Stimulated activated CD4-positive, alpha-beta T cell treated with anti-CD3 and anti-CD28 coated beads, Interleukin-1b, Interleukin-23, amount 100 ng/mL, for 48 hours (primary cell): ENCODE measurements at regions not wholly inside any gene's neighbourhood (a gene's known extent, or its start where the extent isn't known, plus 50 kb on each side); places are given as distances from the start of the nearest gene placed in this dataset.

ENCODE experiments used
- DNase-seq: peaks from one replicate; pipeline ENCODE4 v3.0.0-alpha.2; 2020

DNA sequence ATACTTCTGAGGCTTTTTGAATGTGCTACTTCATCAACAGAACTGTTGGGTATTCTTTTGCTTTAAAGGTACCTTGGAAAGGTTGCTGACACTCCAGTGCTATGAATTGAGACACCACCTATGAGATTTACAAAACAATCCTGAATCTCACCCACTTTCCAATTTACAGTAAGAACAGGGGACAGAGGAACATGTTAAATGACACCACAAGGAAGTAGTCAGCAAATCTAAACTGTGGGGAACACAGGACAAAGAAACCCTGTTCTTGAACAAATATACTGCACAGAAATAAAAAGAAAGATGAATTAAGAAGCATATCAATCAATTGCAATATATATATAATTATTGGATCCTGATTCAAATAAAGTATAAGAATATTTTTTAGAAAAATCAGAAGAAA is 216.7 kb upstream of the ARID1B start:
- no peak for DNase-seq

DNA sequence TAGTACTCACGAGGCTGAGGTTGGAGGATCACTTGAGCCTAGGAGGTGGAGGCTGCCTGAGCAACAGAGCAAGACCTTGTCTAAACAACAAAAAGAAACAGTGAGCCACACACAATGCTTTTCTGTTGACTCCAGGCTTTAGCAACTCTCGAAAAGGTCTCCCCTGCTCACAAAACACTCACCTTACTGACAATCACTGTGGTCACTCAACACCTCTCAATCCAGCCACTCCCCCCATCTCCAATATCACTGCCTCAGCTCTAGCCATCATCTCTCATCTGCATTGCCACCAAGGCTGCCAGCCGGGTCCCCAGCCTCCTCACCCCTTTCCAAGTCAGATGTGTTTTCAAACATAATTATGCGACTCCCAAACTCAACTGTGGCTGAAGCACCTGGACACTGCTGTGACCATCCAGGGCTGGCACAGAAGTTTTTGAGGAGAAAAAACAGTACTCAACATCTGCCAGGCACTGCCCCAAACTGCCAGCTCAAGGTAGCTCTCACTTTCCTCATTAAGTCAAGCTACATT is 218.0 kb upstream of the ARID1B start:
- no peak for DNase-seq

- no peak for DNase-seq
These were observed 219.3 kb upstream of the ARID1B start for GRCh38 chr6:156557911-156558259.

GRCh38 chr6:156557251-156557910 is 219.8 kb upstream of the ARID1B start:
- DNase-seq: no peak

DNA sequence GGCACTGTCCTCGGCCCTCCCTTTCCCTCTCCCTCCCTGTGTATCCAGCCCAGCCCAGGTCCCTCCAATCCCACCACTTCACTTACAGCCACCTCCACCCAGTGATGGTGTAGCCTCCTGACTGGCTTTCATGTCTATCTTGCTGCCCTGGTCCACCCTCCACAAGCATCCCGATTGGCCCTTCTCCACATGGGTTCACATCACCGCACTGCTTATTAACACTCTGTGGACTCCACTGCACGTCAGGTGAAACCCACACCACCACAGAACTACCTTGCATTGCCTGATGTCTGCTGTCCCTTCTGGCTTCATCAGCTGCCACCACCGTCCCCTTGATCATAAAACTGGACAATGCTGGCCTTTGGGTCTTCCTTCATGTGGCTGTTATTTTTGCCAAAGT is 220.4 kb upstream of the ARID1B start:
- no peak for DNase-seq

- no peak for DNase-seq
These were observed 222.1 kb upstream of the ARID1B start for GRCh38 chr6:156555116-156555515.

- DNase-seq: no peak
These were observed 223.0 kb upstream of the ARID1B start for GRCh38 chr6:156554160-156554559.

GRCh38 chr6:156552849-156553248 is 224.3 kb upstream of the ARID1B start:
- DNase-seq: no peak

- no peak for DNase-seq
These were observed 226.2 kb upstream of the ARID1B start for GRCh38 chr6:156550949-156551348.

- no peak for DNase-seq
These were observed 231.2 kb upstream of the ARID1B start for GRCh38 chr6:156545931-156546330.

- no peak for DNase-seq
These were observed 232.2 kb upstream of the ARID1B start for GRCh38 chr6:156545021-156545420.

DNA sequence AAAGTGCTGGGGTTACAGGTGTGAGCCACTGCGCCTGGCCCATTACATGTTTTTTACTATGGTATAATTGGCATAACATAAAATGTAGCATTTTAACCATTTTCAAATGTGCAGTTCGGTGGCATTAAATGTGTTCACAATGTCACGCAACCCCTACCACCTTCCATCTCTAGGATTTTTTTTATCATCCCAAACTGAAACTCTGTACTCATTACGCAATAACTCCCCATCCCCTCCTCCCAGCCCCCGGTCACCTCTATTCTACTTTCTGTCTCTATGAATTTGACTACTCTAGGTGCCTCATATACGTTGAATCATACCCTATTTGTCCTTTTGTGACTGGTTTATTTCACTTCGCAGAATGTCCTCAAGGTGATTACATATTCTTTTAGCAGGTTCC is 233.1 kb upstream of the ARID1B start:
- no peak for DNase-seq

DNA sequence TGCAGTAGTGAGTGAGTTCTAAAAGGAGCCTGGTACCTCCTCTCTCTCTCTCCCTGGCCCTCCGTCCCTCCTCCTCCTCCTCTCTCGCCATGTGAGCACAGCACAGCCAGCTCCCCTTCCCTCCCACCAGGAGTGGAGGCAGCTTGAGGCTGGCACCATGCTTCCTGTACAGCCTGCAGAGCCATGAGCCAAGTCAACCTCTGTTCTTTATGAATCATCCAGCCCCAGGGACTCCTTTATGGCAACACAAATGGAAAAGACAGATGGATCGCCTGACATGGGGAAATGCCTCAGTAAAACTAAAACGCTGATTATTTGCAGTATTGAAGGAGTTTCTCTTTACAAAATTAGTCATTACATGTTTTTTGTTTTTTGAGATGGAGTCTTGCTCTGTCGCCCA is 233.7 kb upstream of the ARID1B start:
- DNase-seq: no peak

DNA sequence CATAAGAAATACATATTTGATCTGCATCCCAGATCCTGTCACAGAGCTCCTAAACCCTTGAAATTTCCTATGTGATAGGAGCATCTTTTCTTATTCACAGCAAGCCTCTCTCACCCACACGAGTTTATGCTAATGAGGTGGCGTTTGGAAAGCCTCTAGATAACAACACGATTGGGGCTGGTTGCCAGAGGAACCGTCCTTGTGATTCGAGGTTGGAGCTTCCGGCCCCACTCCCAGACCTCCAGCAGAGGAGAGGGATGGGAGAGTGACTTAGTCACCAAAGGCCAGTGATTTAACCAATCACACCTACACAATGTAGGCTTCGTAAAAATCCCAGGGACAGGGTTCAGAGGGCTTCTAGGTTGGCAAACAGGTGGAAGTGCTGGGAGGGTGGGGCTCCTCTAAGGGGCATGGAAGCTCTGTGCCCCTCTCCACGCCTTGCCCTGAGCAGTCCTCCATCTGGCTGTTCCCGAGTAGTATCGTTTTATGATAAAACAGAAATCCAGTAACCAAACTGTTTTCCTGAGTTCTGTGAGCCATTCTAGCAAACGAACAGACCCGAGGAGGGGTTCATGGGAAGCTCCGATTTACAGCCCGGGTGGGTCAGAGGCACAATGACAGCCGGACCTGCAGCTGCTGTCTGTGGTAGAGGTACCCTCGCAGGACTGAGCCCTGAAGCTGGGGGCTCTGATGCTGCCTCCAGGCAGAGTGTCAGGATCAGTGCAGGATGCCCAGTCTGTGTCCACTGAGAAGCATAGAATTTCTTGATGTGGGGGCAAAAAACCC is 238.1 kb upstream of the ARID1B start:
- DNase-seq: no peak

DNA sequence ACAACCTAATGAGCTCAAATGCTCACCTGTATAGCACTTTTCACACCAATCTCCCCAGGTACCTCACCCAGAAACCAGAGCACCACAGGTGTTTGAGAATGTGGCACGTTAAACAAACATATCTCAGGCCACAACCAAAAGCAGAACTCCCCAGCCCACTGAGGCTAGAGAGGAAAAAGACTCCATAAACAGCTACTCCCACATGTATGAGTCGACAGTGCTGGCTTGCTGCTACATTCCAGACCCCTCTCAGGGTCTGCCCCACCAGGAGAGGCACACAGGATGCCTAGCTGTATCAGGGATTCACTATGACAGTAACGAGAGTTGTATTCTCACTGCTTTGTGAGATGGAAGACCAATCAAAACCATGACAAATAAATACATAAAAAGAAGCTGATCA is 242.6 kb upstream of the ARID1B start:
- no peak for DNase-seq

GRCh38 chr6:156533872-156534524 is 243.2 kb upstream of the ARID1B start:
- DNase-seq: no peak

GRCh38 chr6:156526081-156526480 is 251.1 kb upstream of the ARID1B start:
- DNase-seq: no peak

DNA sequence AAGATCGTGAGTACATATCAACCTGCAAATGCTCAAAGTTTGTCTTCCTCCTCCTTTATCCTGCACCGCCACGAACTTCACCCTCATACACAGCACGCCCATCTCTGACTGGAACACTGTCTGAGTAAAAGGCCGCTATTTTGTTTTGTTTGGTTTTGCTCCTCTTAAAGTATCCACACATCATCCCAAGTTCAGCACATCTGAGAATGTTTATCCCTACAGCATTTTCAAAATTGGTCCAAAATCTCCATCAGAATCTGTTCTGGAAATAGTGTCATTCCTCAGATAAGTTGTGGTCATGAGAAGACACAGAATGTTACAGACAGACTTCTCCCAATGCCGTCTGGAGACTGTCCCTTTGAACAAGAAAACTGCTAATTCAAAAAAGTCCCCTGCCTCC is 251.6 kb upstream of the ARID1B start:
- DNase-seq: no peak

DNA sequence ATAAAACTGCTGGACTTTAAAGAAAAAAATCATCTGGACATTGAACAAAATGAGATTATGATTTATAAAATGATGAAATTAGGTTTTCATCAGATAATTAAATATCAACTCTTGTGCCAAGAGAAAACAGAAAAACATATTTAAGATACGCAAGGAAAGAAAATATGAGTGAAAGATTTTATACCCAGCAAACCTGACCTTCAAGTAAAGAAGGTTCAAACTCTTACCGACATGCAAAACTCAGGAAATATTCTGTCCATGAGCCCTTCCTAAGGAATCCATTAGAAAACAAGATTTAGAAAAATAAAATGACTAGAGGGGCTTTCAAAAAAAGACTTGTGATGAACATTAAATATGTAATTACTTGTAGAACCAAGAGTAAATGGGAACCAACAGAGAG is 257.2 kb upstream of the ARID1B start:
- no peak for DNase-seq

- no peak for DNase-seq
These were observed 260.1 kb upstream of the ARID1B start for GRCh38 chr6:156517088-156517487.

GRCh38 chr6:156515242-156515641 is 261.9 kb upstream of the ARID1B start:
- no peak for DNase-seq

DNA sequence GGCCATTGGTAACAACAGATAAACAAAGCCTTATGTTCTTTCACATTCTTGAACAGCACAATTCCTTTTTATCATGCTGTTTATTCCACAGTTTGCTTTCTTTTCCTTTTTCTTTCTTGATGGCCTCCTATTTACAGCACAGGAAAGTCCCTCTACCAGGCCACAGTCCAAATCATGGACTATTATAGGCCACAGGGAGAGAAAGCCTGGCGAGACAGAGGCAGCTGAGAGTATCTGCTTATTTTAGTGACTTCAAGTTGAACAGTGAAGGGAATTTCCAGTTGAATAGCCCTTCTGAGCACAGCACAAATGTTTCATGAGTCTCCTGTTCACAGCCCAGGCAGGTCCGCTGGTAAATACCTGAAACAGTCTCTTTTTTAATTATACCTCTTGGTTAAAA is 263.7 kb upstream of the ARID1B start:
- DNase-seq: no peak

DNA sequence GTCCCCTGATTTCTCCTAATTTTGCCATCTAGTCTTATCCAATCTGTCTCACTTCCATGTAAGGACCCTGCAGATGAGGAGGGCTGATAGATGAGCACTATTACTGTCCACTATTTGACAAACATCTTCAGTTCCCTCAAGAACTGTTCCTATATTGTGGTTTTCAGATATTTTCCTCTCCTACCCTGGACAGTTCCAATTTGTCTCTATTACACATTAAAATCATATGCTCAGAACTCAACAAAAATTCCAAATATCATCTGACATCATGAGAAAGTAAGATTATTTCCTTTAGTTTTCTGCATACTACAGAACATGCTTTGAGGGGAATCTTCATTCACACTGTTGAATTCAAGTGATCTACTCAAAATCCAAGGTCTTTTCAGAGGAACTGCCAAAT is 265.6 kb upstream of the ARID1B start:
- no peak for DNase-seq

- no peak for DNase-seq
These were observed 266.1 kb upstream of the ARID1B start for GRCh38 chr6:156511051-156511450.
